Stromal cell of bone marrow (primary cell): ENCODE measurements at regions not wholly inside any gene's neighbourhood (a gene's known extent, or its start where the extent isn't known, plus 50 kb on each side); places are given as distances from the start of the nearest gene placed in this dataset.
"Not testable (repeated sequence)": the region's sequence is repeated elsewhere in the genome, so short reads cannot be mapped to it uniquely, and the experiment has no call there.

Source experiments
- DNase-seq: peaks from one replicate; pipeline ENCODE4 v3.0.0-alpha.2; 2012; ENCODE audit warnings: low read depth

GRCh38 chr10:32141018-32141807, 85.0 kb upstream of the KIF5B start:
- no peak for DNase-seq

- no peak for DNase-seq
Observed at GRCh38 chr10:32140403-32140802, 84.2 kb upstream of the KIF5B start.

- DNase-seq = peak; percentile 97
Observed at GRCh38 chr10:32139223-32140073, 83.2 kb upstream of the KIF5B start.

GRCh38 chr10:32136927-32137326, 80.7 kb upstream of the KIF5B start:
- DNase-seq = not testable (repeated sequence)

GRCh38 chr10:32135796-32136195, 79.6 kb upstream of the KIF5B start:
- DNase-seq = not testable (repeated sequence)

GRCh38 chr10:32132357-32132946, 76.2 kb upstream of the KIF5B start:
- DNase-seq = no peak

- DNase-seq = no peak
Observed at GRCh38 chr10:32131388-32131787, 75.2 kb upstream of the KIF5B start.

GRCh38 chr10:32130788-32131187, 74.6 kb upstream of the KIF5B start:
- DNase-seq = no peak

- no peak for DNase-seq
Observed at GRCh38 chr10:32125023-32125422, 68.8 kb upstream of the KIF5B start.

- DNase-seq = no peak
Observed at GRCh38 chr10:32123021-32123420, 66.8 kb upstream of the KIF5B start.

GRCh38 chr10:32121648-32122047, 65.4 kb upstream of the KIF5B start:
- no peak for DNase-seq

GRCh38 chr10:32120147-32120546, 63.9 kb upstream of the KIF5B start:
- no peak for DNase-seq

- DNase-seq = no peak
Observed at GRCh38 chr10:32114508-32114907, 58.3 kb upstream of the KIF5B start.

- peak; percentile 80 for DNase-seq
Observed at GRCh38 chr10:32112055-32112454, 55.8 kb upstream of the KIF5B start.

GRCh38 chr10:32111585-32111984, 55.4 kb upstream of the KIF5B start:
- no peak for DNase-seq

- no peak for DNase-seq
Observed at GRCh38 chr10:32110790-32111189, 54.6 kb upstream of the KIF5B start.

GRCh38 chr10:32109603-32110002, 53.4 kb upstream of the KIF5B start:
- no peak for DNase-seq
